Activated CD8-positive, alpha-beta T cell treated with anti-CD3 and anti-CD28 coated beads for 36 hours (primary cell): ENCODE measurements at regions not wholly inside any gene's neighbourhood (a gene's known extent, or its start where the extent isn't known, plus 50 kb on each side); places are given as distances from the start of the nearest gene placed in this dataset.

Source experiments
- ATAC-seq: fragments of 200-7000 bp; cut with Tn5 transposase; one replicate; pipeline ENCODE4 v1.10.0; 2021; ENCODE audit warnings: mild to moderate bottlenecking, moderate library complexity
- CTCF ChIA-PET: fragments of 350-600 bp; sonication (Branson Sonifier 250); formaldehyde crosslinking; loops from one replicate; lab custom pipeline; 2021; ENCODE audit warnings: antibody characterized with exemption; lab: Charles Lee
- POLR2A ChIA-PET: fragments of 350-600 bp; sonication (Branson Sonifier 250); formaldehyde crosslinking; loops from one replicate; lab custom pipeline; 2021; ENCODE audit warnings: antibody characterized with exemption; lab: Charles Lee
- DNase-seq: peaks from one replicate; pipeline ENCODE4 v3.0.0-alpha.2; 2020
- H3K27ac Mint-ChIP-seq: one replicate; pipeline ENCODE4 v1.8.0; 2021; ENCODE audit warnings: mild to moderate bottlenecking, mixed read lengths
- H3K27me3 Mint-ChIP-seq: one replicate; pipeline ENCODE4 v1.8.0; 2021; ENCODE audit warnings: mixed read lengths
- H3K36me3 Mint-ChIP-seq: one replicate; pipeline ENCODE4 v1.8.0; 2021; ENCODE audit warnings: low read depth, mixed read lengths
- H3K4me1 Mint-ChIP-seq: one replicate; pipeline ENCODE4 v1.8.0; 2021; ENCODE audit warnings: low read depth, mixed read lengths
- H3K4me3 Mint-ChIP-seq: one replicate; pipeline ENCODE4 v1.8.0; 2021; ENCODE audit warnings: mild to moderate bottlenecking, moderate library complexity, mixed read lengths
- H3K9me3 Mint-ChIP-seq: one replicate; pipeline ENCODE4 v1.8.0; 2021; ENCODE audit warnings: mixed read lengths
- intact Hi-C: fragments of 100-400 bp; cut with micrococcal nuclease; formaldehyde crosslinking; loops from one replicate; pipeline ENCODE4 v1.10.0; 2022
- TF ChIP-seq, protein P1 (sequence below): fragments of 200-600 bp; IDR thresholded peaks from one replicate; pipeline ENCODE4 v1.8.0; 2022; ENCODE audit warnings: antibody characterized with exemption, mild to moderate bottlenecking

- intact Hi-C loops, result no loop called here
Observed at GRCh38 chr22:48949375-48950149, 878.1 kb downstream of the BRD1 start.

GRCh38 chr22:48948575-48949170 is 879.0 kb downstream of the BRD1 start:
- DNase-seq (no peak), ATAC-seq (no peak)
- ChIA-PET CTCF (no interaction called here), POLR2A (interaction anchor here (0.7 kb wide), 1 partner anchor 299 kb away, joined by 3 read pairs; no protein-coding TSS in a partner anchor)
- intact Hi-C loops, result no loop called here
- Mint-ChIP-seq H3K27ac (no peak overlapping the region), H3K27me3 (peaks cover 3% of the 10 kb centered on the region), H3K4me3 (no peak overlapping the region), H3K9me3 (no peaks in the 10 kb centered on the region), H3K4me1 (no peaks in the 10 kb centered on the region), H3K36me3 (no peaks in the 10 kb centered on the region)
- TF ChIP-seq, protein P1, sequence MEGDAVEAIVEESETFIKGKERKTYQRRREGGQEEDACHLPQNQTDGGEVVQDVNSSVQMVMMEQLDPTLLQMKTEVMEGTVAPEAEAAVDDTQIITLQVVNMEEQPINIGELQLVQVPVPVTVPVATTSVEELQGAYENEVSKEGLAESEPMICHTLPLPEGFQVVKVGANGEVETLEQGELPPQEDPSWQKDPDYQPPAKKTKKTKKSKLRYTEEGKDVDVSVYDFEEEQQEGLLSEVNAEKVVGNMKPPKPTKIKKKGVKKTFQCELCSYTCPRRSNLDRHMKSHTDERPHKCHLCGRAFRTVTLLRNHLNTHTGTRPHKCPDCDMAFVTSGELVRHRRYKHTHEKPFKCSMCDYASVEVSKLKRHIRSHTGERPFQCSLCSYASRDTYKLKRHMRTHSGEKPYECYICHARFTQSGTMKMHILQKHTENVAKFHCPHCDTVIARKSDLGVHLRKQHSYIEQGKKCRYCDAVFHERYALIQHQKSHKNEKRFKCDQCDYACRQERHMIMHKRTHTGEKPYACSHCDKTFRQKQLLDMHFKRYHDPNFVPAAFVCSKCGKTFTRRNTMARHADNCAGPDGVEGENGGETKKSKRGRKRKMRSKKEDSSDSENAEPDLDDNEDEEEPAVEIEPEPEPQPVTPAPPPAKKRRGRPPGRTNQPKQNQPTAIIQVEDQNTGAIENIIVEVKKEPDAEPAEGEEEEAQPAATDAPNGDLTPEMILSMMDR, result no peak

More at GRCh38 chr22:48949375-48950149, 878.1 kb downstream of the BRD1 start:
- Mint-ChIP-seq H3K9me3 (no peaks in the 10 kb centered on the region), H3K4me3 (no peak overlapping the region), H3K36me3 (no peaks in the 10 kb centered on the region), H3K27me3 (peaks cover 3% of the 10 kb centered on the region), H3K4me1 (no peaks in the 10 kb centered on the region), H3K27ac (no peak overlapping the region)
- CTCF ChIA-PET, result no interaction called here
- POLR2A ChIA-PET, result no interaction called here
- ATAC-seq (no peak), DNase-seq (no peak)
- TF ChIP-seq, protein P1, result no peak

DNA sequence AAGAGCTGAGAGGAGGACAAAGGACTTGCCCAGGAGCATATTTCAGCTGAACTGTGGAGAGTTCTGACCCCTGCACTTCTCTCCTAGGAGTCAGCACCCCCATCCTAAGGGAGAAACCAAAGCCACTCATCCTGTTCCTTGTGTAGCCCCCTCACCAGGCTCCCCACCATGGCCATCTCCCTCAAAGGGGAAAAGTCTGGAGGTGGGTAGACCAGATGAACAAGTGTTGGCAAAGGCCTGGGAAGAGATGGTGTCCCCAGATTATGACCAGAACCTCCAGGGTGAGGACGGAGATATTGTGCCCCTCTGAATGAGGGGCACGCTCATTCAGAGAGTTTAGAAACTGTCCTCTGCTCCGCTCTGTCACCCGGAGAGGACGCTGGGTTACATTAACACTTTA is 880.0 kb downstream of the BRD1 start:
- no peak overlapping the region for H3K4me3 Mint-ChIP-seq
- ChIA-PET POLR2A (no interaction called here), CTCF (no interaction called here)
- DNase-seq (no peak), ATAC-seq (no peak)
- H3K36me3 Mint-ChIP-seq, result no peaks in the 10 kb centered on the region
- TF ChIP-seq, protein P1, result no peak
- H3K4me1 Mint-ChIP-seq, result no peaks in the 10 kb centered on the region
- no peaks in the 10 kb centered on the region for H3K9me3 Mint-ChIP-seq
- no peak overlapping the region for H3K27ac Mint-ChIP-seq
- H3K27me3 Mint-ChIP-seq, result peaks cover 3% of the 10 kb centered on the region
- intact Hi-C loops, result no loop called here

GRCh38 chr22:48945621-48946458 is 881.8 kb downstream of the BRD1 start:
- no peaks in the 10 kb centered on the region for H3K9me3 Mint-ChIP-seq
- ChIA-PET POLR2A (no interaction called here), CTCF (no interaction called here)
- intact Hi-C loops, result no loop called here
- DNase-seq, result no peak
- no peak for ATAC-seq
- H3K27me3 Mint-ChIP-seq, result peaks cover 3% of the 10 kb centered on the region
- H3K4me3 Mint-ChIP-seq, result no peak overlapping the region
- no peak overlapping the region for H3K27ac Mint-ChIP-seq
- no peaks in the 10 kb centered on the region for H3K36me3 Mint-ChIP-seq
- TF ChIP-seq, protein P1, result no peak
- no peaks in the 10 kb centered on the region for H3K4me1 Mint-ChIP-seq
